ENCODE measurements at regions not wholly inside any gene's neighbourhood (a gene's known extent, or its start where the extent isn't known, plus 50 kb on each side); places are given as distances from the start of the nearest gene placed in this dataset.

GRCh38 chr10:107687701-107688100 is 523.2 kb upstream of the SORCS1 start:
- TF ChIP-seq POLR2AphosphoS5 (IDR thresholded peaks at IDR 0.05) (no peak), CTCF (IDR thresholded peaks at IDR 0.05) (no peak)
